ENCODE measurements at regions not wholly inside any gene's neighbourhood (a gene's known extent, or its start where the extent isn't known, plus 50 kb on each side); places are given as distances from the start of the nearest gene placed in this dataset.
A peak's percentile ranks its signal among the peaks of the same experiment; 100 is the strongest.
"Not testable (repeated sequence)": the region's sequence is repeated elsewhere in the genome, so short reads cannot be mapped to it uniquely, and the experiment has no call there.

DNA sequence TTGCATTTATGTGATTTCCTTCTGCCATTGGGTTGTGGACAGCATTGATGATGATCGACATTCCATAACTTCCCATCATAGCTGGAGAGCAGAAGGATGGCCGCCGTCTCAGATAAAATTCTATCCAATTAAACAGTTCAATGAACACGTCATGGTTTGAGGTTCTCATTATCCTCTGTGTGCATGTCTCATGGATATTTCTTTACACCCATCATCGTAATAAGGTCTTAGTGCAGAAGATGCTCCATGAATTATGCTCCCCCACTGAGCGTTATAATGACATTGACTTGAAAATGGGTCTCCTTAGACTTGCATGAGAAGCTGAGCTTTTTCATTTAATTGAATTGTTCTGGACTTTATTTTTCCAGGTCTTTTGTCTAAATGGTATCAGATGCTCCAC, 92.1 kb downstream of the TRIM42 start:
- TF ChIP-seq, protein P1, sequence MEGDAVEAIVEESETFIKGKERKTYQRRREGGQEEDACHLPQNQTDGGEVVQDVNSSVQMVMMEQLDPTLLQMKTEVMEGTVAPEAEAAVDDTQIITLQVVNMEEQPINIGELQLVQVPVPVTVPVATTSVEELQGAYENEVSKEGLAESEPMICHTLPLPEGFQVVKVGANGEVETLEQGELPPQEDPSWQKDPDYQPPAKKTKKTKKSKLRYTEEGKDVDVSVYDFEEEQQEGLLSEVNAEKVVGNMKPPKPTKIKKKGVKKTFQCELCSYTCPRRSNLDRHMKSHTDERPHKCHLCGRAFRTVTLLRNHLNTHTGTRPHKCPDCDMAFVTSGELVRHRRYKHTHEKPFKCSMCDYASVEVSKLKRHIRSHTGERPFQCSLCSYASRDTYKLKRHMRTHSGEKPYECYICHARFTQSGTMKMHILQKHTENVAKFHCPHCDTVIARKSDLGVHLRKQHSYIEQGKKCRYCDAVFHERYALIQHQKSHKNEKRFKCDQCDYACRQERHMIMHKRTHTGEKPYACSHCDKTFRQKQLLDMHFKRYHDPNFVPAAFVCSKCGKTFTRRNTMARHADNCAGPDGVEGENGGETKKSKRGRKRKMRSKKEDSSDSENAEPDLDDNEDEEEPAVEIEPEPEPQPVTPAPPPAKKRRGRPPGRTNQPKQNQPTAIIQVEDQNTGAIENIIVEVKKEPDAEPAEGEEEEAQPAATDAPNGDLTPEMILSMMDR (conservative IDR thresholded peaks at IDR 0.05; ENCODE audit: low read depth, low read length), result no peak
- no peak overlapping the region for H3K4me3 ChIP-seq (ENCODE audit: low read length)
- no peak for DNase-seq (ENCODE audit: low read depth)

DNA sequence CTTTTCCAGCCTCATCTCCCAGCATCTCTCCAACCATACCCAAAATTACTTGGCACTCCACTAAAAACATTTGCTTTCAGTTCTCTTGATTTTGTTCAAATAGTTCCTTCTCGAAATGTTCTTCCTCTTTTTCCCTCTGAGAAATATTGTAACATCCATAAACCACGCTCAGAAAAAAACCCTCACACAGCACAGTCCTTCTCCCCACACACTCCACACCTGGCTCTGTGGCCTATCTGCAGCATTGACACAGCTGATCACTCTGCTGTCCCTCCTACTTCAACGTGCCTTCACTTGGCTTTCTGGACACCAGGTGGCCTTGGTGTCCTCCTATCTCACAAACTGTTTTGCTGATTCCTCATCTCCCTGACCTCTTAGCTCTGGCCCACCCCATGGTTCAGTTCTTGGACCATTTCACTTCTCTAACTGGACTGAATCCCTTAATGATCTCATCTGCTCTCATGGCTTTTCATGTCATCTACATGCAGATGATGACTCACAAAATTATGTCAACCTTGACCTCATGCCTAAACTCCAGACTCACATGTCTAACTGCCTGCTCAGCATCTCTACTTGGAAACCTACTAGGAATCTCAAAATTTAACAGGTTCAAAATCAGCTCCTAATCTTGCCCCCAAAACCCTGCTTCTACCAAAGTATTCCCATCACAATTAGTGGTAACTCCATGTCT, 93.3 kb downstream of the TRIM42 start:
- TF ChIP-seq, protein P1 (conservative IDR thresholded peaks at IDR 0.05; ENCODE audit: low read depth, low read length), result no peak
- DNase-seq (ENCODE audit: low read depth), result no peak
- no peak overlapping the region for H3K4me3 ChIP-seq (ENCODE audit: low read length)

DNA sequence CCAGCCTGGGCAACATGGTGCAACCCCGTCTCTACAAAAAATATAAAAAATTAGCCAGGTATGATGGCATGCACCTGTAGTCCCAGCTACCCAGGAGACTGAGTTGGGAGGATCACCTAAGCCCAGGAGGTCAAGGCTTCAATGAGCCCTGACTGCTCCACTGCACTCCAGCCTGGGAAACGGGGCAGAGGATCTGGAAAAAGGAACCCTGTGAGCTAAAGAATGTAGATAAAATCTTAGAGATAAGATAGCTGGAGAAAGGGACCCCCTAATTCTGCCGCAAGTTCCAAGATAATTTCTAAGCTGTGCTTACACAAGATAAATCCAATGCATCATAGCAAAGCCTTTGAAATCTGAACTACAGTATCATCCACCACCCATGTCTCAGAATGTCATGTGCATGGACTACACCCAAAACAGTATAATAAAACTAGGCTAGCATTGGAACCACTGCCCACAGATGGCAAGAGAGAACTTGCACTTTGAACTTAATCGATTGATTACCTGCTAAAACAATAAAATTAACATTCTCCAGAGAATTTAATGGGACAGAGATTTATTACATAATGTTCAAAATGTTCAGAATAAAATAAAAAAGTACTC, 99.9 kb downstream of the TRIM42 start:
- TF ChIP-seq, protein P1 (conservative IDR thresholded peaks at IDR 0.05; ENCODE audit: low read depth, low read length), result no peak
- no peak overlapping the region for H3K4me3 ChIP-seq (ENCODE audit: low read length)
- DNase-seq (ENCODE audit: low read depth), result no peak

DNA sequence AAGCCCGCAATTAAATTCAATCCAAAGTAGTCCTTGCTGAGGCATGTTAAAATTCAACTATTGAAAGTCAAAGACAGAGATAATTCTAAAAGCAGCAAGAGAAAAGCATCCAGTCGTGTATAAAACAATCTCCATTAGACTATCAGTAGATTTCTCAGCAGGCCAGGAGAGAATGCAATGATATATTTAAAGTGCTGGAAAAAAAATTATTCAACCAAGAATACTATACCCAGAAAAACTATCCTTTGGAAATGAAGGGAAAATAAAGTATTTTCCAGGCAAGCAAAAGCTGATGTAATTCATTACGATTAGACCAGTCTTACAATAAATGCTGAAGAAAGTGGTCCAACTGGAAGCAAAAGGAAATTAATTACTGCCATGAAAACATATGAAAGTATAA, 113.5 kb downstream of the TRIM42 start:
- H3K4me3 ChIP-seq (ENCODE audit: low read length), result no peak overlapping the region
- TF ChIP-seq, protein P1 (conservative IDR thresholded peaks at IDR 0.05; ENCODE audit: low read depth, low read length), result no peak
- no peak for DNase-seq (ENCODE audit: low read depth)

DNA sequence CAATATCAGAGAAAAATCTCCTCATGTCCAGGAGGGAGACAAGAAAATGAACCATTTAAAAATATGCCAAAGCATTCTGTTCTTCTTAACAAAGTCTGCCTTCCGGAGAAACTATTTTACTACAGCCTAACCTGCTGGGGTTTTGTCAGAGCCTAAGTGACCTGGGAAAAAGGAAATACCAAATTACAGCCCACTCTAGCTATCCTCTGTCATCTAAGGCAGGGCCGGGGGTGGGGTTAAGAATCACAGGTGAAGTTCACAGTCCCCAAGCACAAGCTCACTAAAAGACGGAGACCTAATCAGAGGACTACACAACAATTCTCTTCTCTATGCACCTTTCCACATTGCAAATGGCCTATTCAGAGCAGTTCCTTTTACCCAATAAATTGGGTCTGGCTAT, 116.6 kb downstream of the TRIM42 start:
- no peak overlapping the region for H3K4me3 ChIP-seq (ENCODE audit: low read length)
- TF ChIP-seq, protein P1 (conservative IDR thresholded peaks at IDR 0.05; ENCODE audit: low read depth, low read length), result no peak
- DNase-seq (ENCODE audit: low read depth), result no peak

DNA sequence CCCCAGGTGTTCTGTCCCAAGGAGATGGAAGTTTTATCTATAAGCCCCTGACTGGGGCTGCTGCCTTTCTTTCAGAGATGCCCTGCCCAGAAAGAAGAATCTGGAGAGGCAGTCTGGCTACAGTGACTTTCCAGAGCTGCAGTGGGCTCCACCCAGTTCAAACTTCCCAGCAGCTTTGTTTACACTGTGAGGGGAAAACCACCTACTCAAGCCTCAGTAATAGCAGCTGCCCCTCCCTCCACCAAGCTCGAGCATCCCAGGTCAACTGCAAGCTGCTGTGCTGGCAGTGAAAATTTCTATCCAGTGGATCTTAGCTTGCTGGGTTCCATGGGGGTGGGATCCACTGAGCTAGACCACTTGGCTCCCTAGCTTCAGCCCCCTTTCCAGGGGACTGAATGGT, 125.0 kb downstream of the TRIM42 start:
- not testable (repeated sequence) for DNase-seq (ENCODE audit: low read depth)

DNA sequence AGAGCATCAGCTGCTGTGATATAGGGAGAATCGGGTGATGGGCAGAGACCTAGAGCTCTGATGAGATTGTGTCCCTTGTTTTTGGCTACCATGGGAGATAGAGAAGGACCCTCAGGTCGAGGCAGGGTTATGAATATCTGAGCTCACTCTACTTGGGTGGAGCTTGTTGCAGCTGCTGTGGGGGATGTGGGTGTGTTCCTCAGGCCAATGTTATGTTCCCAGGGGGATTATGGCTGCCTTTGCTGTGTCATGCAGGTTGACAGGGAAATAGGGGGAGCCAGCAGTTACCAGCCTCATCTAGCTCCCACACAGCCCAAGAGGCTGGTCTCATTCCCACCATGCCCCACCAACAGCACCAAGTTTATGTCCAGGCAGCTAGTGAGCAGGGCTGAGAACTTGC, 131.5 kb downstream of the TRIM42 start:
- H3K4me3 ChIP-seq (ENCODE audit: low read length), result no peak overlapping the region
- peak; percentile 35 for DNase-seq (ENCODE audit: low read depth)
- TF ChIP-seq, protein P1 (conservative IDR thresholded peaks at IDR 0.05; ENCODE audit: low read depth, low read length), result no peak

More for the DNA sequence above, 125.0 kb downstream of the TRIM42 start:
- not testable (repeated sequence) for H3K4me3 ChIP-seq (ENCODE audit: low read length)
